KBM-7 (cell line): ENCODE measurements at regions not wholly inside any gene's neighbourhood (a gene's known extent, or its start where the extent isn't known, plus 50 kb on each side); places are given as distances from the start of the nearest gene placed in this dataset.
A peak's percentile ranks its signal among the peaks of the same experiment; 100 is the strongest.

Experiments
- DNase-seq: peaks from one replicate; pipeline ENCODE4 v3.0.0-alpha.2; 2015
- in situ Hi-C: fragments of 300-500 bp; cut with MboI; formaldehyde crosslinking; loops from 2 replicates; pipeline ENCODE4 v1.14.3; 2020; ENCODE audit warnings: low sequenced_read_pairs, low pct_unique_long_range_greater_than_20kb, mixed read lengths

DNA sequence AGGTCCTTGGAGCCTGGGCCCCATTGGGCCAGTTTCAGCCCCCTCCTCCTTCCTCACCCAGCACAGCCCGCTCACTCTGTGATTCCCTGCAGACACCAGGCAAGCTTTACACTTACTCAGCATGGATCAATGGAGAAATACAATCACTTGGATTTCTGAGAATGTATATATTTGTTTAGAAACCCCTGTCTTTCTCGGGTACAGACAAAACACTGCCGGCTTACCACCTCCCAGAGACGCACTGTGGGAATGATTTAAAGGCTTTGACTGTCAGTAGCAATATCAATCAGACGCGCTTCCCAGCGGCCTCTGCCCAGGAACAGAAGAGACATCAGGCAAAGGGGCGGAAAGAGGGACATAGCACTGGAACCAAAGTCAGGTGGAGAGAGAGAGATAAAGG, 186.5 kb downstream of the MAFB start:
- in situ Hi-C loops: no loop called here
- DNase-seq: no peak

GRCh38 chr20:40499391-40499790, 189.6 kb downstream of the MAFB start:
- in situ Hi-C loops: no loop called here
- no peak for DNase-seq

DNA sequence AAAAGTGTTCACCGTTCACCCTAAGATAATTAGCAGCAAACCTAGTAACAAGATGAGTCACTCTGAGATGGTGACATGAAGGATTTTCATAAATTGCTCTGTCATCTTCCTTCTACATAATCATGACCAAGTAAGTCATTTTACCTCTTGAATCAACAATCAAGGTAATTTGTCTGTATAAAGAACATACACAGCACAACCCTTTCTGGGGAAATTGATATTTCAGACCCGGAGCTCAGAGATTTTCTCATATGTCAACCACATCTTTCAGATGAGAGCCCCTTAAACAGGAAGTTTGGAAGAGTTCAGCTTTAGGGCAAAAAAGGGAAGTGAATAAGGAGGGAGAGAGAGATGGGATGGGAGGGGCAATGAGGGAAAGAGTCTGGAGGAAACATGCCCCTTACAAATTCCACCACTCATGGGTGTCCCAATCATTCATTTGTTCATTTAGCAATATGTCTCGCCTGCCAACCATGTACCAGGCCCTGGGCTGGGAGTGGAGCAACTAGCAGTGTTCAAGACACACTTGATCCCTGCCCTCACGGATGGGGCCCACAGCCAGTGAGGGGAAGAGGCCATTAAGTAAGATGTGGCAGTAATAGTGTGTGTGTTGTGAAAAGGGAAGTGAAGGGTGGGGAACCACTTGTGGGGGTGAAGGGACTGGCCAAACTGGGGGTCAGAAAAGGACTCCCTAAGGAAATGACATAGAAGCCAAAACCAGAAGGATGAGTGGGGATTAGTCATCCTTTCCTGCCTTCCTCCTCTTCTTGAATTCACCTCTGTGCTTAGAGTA, 190.9 kb downstream of the MAFB start:
- peak; percentile 94 for DNase-seq
- in situ Hi-C loops: no loop called here

- in situ Hi-C loops: no loop called here
- no peak for DNase-seq
These were observed 193.1 kb downstream of the MAFB start for GRCh38 chr20:40495956-40496355.

- no peak for DNase-seq
- in situ Hi-C loops: no loop called here
These were observed 194.8 kb downstream of the MAFB start for GRCh38 chr20:40494248-40494647.

DNA sequence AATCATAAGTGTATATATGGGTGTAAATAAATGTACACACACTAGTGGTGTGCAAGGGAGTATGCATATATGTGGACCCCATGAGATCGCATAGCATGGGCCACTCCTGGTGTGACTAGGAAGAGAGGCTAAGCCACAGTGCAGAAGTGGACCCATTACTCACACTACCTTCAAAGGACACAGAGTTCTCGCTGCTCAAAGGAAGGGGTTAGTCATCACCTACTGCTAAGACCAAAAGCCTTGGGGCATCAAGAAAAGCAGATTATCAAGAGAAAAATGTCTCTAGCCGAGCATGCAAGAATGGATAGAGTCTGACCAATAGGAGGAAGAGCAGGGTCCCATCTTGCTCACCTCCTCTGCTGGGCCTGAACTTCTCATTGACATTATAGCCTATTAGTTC, 195.5 kb downstream of the MAFB start:
- in situ Hi-C loops: no loop called here
- no peak for DNase-seq

DNA sequence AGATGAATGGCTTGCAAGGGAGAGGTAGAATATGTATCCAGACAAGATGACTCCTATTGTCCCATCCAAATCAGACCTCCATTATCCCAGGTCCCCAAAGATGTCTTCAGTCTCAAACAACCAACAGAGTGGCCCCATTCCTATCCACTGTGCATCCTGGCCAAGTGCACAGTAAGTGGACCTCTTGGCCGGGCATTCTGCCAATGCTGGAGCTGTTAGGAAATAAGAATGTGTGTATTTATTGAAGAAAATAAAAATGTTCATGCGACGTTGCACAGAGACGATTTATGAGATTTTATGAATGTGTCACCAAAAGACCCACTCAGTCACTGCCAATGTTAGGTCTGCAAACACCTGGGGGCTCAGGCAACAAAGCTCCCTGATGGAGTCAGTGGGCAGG, 196.0 kb downstream of the MAFB start:
- in situ Hi-C loops: no loop called here
- DNase-seq: no peak

DNA sequence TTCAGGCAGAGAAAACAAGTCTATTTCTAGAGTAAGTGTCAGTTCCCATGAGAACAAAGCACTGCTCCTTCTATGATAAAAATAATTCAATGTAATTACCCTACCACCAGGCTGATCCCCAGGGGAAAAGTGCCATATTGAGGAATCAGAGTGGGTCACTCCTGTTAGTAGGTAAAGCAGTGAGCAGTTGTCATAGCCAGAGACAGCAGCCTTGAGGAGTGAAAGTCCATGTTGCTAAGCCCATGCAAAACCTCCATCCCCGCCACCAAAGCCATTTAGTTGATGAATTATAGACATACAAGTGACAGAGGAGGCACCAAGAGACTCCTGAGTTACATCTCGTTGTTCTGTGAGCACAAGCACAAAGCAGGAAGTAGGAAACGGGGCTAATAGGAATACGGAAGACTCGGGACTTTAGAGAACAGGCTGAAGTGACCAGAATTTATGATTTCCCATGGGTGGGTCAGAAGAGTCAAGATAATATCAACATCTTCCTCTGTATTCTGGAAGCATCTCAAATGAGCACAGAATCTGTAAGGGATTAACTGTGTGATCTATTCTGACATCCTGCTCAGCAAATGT, 197.9 kb downstream of the MAFB start:
- no peak for DNase-seq
- in situ Hi-C loops: no loop called here

- DNase-seq: no peak
- in situ Hi-C loops: no loop called here
These were observed 199.2 kb downstream of the MAFB start for GRCh38 chr20:40489886-40490285.

DNA sequence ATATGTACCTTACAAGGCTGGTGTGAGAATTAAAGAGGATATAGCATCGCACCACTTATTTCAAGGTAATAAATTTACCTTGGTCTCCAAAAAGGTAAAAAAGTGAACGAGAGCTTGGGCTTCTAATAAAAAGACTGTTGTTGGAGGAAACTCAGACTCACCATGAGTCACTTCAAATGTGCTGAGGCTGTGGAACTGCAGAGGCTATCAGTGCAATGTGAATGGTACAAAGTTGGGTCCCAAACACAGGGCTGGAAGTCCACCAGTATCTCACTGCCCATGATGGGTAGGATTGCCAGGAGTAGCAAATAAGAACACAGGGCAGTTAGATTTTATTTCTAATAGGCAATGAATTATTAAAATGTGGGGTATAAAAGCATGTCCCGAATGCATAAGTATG, 200.6 kb downstream of the MAFB start:
- in situ Hi-C loops: no loop called here
- no peak for DNase-seq

DNA sequence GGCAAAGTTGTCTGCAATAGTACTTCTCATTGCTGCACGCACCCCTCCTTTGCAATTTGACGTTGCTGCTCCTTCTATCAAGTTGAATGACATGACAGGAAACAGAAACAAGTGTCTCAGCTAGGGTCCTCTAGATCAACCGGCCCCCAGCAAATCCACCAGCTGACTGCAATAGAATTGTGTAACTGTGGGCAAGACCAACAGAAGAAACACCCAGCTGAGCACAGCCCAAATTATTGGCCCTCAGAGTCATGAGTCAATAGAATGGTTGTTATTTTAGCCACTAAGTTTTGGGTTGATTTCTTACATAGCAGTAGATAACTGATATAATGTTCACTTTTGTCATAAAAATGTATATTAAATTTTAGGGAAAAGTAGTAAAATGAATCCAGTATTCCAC, 202.7 kb downstream of the MAFB start:
- DNase-seq: no peak
- in situ Hi-C loops: no loop called here

- in situ Hi-C loops: no loop called here
These were observed 207.1 kb downstream of the MAFB start for GRCh38 chr20:40481743-40482458.

DNA sequence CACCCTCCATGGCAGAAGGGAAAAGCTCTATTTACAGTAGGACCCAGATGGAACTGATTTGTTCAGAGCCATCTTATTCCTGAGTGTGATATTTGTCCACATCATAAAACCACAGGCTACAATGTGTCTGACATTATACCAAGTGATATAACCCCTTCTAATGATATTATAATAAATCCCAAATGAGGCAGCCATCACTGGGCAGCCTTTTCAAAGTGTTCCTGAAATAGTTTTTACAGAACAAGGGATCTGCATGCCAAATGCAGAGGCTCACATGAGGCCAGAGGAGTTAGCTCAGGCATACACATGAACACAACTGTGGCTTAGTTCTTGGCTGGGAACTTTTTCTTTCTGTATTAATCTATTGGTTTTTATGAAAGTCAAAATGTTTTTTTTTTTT, 207.7 kb downstream of the MAFB start:
- no peak for DNase-seq
- in situ Hi-C loops: no loop called here

More at GRCh38 chr20:40481743-40482458, 207.1 kb downstream of the MAFB start:
- no peak for DNase-seq

DNA sequence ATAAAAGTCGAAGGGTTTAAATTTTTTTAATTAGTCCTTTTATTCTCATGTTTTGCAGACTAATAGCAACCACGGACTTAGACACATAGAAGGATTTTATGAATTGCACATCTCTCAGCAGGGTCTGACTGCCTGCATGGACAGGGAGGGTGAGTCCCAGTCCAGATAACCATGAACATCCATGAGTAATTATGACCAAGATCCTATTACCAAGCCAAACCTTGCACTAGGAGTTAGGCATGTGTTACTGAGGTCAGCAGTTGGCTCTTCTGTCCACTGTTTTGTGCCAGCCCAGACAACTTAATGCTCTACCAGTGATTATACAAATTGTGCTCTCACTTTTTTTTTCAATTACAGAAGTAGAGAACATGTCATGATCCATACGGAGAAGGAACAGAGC, 211.2 kb downstream of the MAFB start:
- DNase-seq: no peak
- in situ Hi-C loops: no loop called here

DNA sequence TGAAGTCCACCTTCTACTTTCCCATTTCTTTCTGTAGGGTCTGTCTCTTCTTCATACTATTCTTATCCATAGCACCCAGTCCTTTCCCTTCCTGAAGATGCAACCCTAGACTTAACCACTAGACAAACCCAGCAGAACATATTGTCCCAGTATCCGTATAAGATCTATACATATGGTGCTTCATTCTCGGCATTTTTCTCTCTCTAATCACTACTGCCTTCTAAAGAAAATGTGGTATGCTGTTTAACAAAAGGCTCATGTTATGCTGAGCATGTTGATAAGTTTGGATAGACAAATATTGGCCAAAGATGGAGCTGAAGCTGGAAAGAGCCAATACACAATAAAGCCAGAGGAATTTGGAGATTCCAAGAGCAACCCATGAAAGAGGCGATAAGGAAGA, 212.6 kb downstream of the MAFB start:
- DNase-seq: no peak
- in situ Hi-C loops: no loop called here

DNA sequence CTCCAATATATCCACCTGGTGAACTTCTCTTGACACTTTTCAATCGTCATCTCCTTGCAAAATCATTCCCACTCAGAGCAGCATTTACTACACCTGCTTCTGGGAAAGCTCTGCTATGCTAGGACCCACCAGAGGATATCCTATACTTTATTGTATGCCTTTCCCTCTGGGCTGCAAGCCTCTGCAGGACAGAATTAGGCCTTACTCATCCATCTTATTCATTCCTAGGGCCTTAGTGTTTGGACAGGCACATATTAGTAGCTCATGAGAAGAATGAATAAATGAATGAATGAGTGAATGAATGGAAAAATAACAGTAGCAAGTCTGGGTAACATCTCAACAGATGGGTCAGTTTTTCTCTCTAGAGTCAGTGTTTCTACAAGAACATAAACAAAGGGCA, 216.1 kb downstream of the MAFB start:
- in situ Hi-C loops: no loop called here
- no peak for DNase-seq

- in situ Hi-C loops: no loop called here
- no peak for DNase-seq
These were observed 217.8 kb downstream of the MAFB start for GRCh38 chr20:40471261-40471629.

- no peak for DNase-seq
- in situ Hi-C loops: no loop called here
These were observed 218.4 kb downstream of the MAFB start for GRCh38 chr20:40470445-40471260.

DNA sequence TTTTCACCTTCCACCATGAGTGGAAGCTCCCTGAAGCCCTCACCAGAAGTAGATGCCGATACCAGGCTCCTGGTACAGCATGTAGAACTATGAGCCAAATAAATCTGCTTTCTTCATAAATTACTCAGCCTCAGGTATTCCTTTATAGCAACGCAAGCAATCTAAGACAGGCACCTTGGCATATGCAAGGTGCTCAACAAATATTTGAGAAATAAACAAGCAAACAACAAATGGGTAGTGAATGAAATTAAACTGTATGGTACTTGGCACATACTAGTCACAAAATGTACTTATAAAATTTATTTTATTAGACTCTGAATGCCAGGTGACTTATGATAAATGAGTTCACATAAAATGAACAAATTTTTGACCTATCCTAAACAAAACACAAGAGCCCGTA, 220.3 kb downstream of the MAFB start:
- no peak for DNase-seq
- in situ Hi-C loops: no loop called here
